Osteoblast (primary cell): ENCODE measurements at regions not wholly inside any gene's neighbourhood (a gene's known extent, or its start where the extent isn't known, plus 50 kb on each side); places are given as distances from the start of the nearest gene placed in this dataset.

Experiments
- DNase-seq: peaks from one replicate; pipeline ENCODE4 v3.0.0; 2011; ENCODE audit warnings: low spot score, mixed read lengths; ENCODE audit not compliant: insufficient read length; ENCODE audit errors: missing footprints
- H2AFZ ChIP-seq: 2 replicates; pipeline ENCODE4 v1.6.0; 2011; ENCODE audit warnings: mild to moderate bottlenecking, low read length
- H3K27ac ChIP-seq: 2 replicates; pipeline ENCODE4 v1.5.1; 2011; ENCODE audit warnings: mild to moderate bottlenecking, low read depth, low read length, moderate library complexity
- H3K27me3 ChIP-seq: 2 replicates; pipeline ENCODE4 v1.6.0; 2012; ENCODE audit warnings: mild to moderate bottlenecking, control low read depth, inconsistent platforms, low read length, moderate library complexity; ENCODE audit not compliant: insufficient read depth
- H3K36me3 ChIP-seq: 2 replicates; pipeline ENCODE4 v1.5.1; 2011; ENCODE audit warnings: mild to moderate bottlenecking, low read length, control low read depth, moderate library complexity; ENCODE audit not compliant: insufficient read depth
- H3K4me1 ChIP-seq: 2 replicates; pipeline ENCODE4 v1.5.1; 2011; ENCODE audit warnings: mild to moderate bottlenecking, low read length, control low read depth, moderate library complexity; ENCODE audit not compliant: insufficient read depth
- H3K4me2 ChIP-seq: 2 replicates; pipeline ENCODE4 v1.6.0; 2011; ENCODE audit warnings: mild to moderate bottlenecking, low read length; ENCODE audit not compliant: insufficient read depth
- H3K4me3 ChIP-seq: fragments of 200-600 bp; sonication (generic); 3 replicates; pipeline ENCODE4 v1.5.1; 2012; ENCODE audit warnings: mild to moderate bottlenecking, low read length, inconsistent platforms; ENCODE audit not compliant: insufficient read depth
- H3K79me2 ChIP-seq: 2 replicates; pipeline ENCODE4 v1.6.0; 2012; ENCODE audit warnings: mild to moderate bottlenecking, low read length, control low read depth, inconsistent platforms; ENCODE audit not compliant: insufficient read depth
- H3K9me3 ChIP-seq: 2 replicates; pipeline ENCODE4 v1.5.1; 2011; ENCODE audit warnings: low read depth, low read length, control low read depth
- H4K20me1 ChIP-seq: 2 replicates; pipeline ENCODE4 v1.6.0; 2012; ENCODE audit warnings: mild to moderate bottlenecking, low read length, control low read depth; ENCODE audit not compliant: insufficient read depth
- TF ChIP-seq, protein P1 (sequence below): IDR thresholded peaks from 2 replicates; pipeline ENCODE4 v1.5.1; 2011; ENCODE audit warnings: mild to moderate bottlenecking, low read depth, low read length, moderate library complexity; ENCODE audit errors: extremely low read depth

DNA sequence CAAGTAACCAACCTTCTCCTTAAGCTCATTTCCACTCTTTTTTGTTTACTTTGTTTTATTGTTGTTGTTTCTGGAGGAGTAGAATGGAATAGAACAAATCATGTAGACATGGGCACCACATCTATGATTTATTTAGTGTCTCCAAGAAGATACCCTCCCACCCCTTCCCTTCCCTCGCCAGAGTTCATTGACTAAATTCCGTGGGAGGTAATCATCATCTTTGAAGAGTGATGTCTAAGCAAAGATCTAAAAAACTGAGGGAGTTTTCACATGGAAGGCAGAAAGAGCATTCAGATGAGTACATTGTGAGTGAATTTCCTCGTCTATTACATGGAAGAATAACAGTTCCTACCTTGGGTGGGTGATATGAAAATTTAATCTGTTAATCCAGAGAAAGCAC is 136.2 kb downstream of the SEC16B start:
- Histone ChIP-seq H3K9me3 (no peaks in the 10 kb centered on the region), H3K4me1 (no peaks in the 10 kb centered on the region), H3K4me2 (no peak overlapping the region), H3K27ac (no peak overlapping the region), H4K20me1 (no peaks in the 10 kb centered on the region), H3K4me3 (no peak overlapping the region), H3K27me3 (no peaks in the 10 kb centered on the region), H2AFZ (no peak overlapping the region), H3K79me2 (no peaks in the 10 kb centered on the region), H3K36me3 (no peaks in the 10 kb centered on the region)
- TF ChIP-seq, protein P1, sequence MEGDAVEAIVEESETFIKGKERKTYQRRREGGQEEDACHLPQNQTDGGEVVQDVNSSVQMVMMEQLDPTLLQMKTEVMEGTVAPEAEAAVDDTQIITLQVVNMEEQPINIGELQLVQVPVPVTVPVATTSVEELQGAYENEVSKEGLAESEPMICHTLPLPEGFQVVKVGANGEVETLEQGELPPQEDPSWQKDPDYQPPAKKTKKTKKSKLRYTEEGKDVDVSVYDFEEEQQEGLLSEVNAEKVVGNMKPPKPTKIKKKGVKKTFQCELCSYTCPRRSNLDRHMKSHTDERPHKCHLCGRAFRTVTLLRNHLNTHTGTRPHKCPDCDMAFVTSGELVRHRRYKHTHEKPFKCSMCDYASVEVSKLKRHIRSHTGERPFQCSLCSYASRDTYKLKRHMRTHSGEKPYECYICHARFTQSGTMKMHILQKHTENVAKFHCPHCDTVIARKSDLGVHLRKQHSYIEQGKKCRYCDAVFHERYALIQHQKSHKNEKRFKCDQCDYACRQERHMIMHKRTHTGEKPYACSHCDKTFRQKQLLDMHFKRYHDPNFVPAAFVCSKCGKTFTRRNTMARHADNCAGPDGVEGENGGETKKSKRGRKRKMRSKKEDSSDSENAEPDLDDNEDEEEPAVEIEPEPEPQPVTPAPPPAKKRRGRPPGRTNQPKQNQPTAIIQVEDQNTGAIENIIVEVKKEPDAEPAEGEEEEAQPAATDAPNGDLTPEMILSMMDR: no peak
- DNase-seq: no peak

DNA sequence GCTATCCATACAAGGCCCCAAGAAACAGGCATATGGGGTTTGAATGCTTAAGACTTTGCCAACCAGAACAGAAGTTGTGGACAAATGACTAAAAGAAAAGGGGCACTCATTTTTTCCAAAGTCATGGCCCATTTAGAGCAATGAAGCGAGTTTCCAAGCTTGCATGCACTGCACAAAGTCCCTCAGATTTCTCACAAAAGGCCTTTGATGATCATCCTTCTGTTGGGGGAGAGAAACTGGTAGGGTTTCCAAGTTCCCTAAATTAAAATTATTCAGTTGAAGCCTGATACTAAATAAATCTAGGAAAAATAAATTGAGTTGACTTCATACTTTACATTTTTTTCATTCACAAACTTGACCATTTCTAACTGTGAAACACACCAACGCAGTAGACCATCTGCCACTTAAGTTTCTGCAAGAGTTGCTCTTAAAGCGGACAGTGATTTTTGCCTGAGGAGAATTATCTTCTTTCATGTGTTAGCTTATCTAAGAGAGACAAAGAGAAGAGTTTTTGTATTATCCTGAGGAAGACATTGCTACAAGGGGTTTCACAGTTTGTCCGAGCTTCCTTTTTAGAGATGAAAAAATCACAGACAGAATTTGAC is 139.2 kb downstream of the SEC16B start:
- H3K27me3 ChIP-seq: no peaks in the 10 kb centered on the region
- no peak overlapping the region for H3K4me2 ChIP-seq
- H4K20me1 ChIP-seq: no peaks in the 10 kb centered on the region
- no peaks in the 10 kb centered on the region for H3K9me3 ChIP-seq
- DNase-seq: no peak
- H3K4me1 ChIP-seq: no peaks in the 10 kb centered on the region
- H2AFZ ChIP-seq: no peak overlapping the region
- H3K79me2 ChIP-seq: no peaks in the 10 kb centered on the region
- TF ChIP-seq, protein P1: no peak
- no peak overlapping the region for H3K27ac ChIP-seq
- no peaks in the 10 kb centered on the region for H3K36me3 ChIP-seq
- H3K4me3 ChIP-seq: no peak overlapping the region

DNA sequence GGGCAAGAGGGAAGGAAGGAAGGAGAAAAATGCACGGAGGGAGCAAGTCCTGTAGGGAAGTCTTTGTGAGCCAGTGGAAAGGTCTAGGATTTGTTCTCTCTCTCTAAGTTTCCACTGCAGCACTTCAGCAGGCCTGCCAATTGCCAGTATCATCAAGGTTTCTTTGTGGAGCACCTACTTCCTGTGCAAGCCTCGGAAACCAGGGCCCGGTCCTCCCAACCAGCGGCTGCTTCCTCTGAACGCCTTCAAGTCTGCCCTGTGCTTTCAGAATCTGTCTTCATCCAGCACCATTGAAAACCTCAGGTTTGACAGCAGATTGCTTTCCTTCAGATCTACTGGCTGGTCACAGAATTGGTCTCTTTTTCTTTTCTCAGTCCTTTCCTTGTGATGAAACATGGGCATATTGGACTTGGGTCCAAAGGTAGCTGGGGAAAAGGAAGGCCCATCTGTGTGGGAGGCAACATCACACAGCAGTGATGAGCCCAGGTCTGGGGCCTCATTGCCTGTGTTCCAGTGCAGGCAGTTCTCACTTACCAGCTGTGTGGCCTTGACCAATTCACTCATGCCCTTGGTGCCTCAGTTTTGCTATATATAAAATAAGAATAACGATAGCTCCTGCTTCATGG is 144.5 kb downstream of the SEC16B start:
- no peaks in the 10 kb centered on the region for H3K36me3 ChIP-seq
- H4K20me1 ChIP-seq: no peaks in the 10 kb centered on the region
- H3K4me3 ChIP-seq: no peak overlapping the region
- H3K27ac ChIP-seq: no peak overlapping the region
- peak; percentile 38 for DNase-seq
- no peaks in the 10 kb centered on the region for H3K4me1 ChIP-seq
- H3K79me2 ChIP-seq: no peaks in the 10 kb centered on the region
- H3K9me3 ChIP-seq: no peaks in the 10 kb centered on the region
- TF ChIP-seq, protein P1: no peak
- no peak overlapping the region for H3K4me2 ChIP-seq
- H2AFZ ChIP-seq: no peak overlapping the region
- H3K27me3 ChIP-seq: peaks cover 4% of the 10 kb centered on the region

DNA sequence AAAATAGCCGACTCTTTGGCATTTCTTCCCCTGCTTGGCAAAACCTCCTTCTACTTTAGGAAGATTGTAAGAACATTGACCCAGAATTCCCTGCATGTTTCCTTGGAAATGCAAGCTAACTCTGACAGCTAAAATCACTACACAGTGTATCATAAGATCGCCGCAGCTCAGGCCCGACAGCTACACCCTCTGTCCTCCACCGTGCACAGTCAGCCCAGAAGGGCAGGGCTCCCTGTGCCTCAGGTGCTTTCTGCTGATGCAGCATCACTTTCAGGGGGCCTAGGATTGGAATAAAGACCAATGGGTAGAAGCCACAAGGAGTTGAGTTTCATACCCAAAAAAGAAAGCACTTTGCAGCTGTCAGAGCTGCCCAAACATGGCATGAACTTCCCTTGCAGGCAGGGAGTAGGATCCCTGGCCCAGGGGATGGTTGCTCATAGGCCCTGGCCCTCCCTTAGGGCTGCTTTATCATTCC is 145.3 kb downstream of the SEC16B start:
- Histone ChIP-seq H2AFZ (no peak overlapping the region), H3K27me3 (peaks cover 4% of the 10 kb centered on the region), H4K20me1 (no peaks in the 10 kb centered on the region), H3K4me2 (no peak overlapping the region), H3K27ac (no peak overlapping the region), H3K36me3 (no peaks in the 10 kb centered on the region), H3K4me1 (no peaks in the 10 kb centered on the region), H3K9me3 (no peaks in the 10 kb centered on the region), H3K4me3 (no peak overlapping the region), H3K79me2 (no peaks in the 10 kb centered on the region)
- DNase-seq: no peak
- TF ChIP-seq, protein P1: no peak
